Osteocyte (in vitro differentiated cells): ENCODE measurements at regions not wholly inside any gene's neighbourhood (a gene's known extent, or its start where the extent isn't known, plus 50 kb on each side); places are given as distances from the start of the nearest gene placed in this dataset.

Experiments used
- DNase-seq: peaks from one replicate; pipeline ENCODE4 v3.0.0; 2021; ENCODE audit warnings: mixed read lengths; ENCODE audit not compliant: unreplicated experiment; ENCODE audit errors: extremely low spot score
- H3K27ac Mint-ChIP-seq: one replicate; pipeline ENCODE4 v1.8.0; 2021; ENCODE audit warnings: mild to moderate bottlenecking, mixed read lengths; ENCODE audit not compliant: unreplicated experiment
- H3K27me3 Mint-ChIP-seq: one replicate; pipeline ENCODE4 v1.8.0; 2021; ENCODE audit warnings: mixed read lengths; ENCODE audit not compliant: unreplicated experiment
- H3K36me3 Mint-ChIP-seq: one replicate; pipeline ENCODE4 v1.8.0; 2021; ENCODE audit warnings: mixed read lengths; ENCODE audit not compliant: unreplicated experiment
- H3K4me1 Mint-ChIP-seq: one replicate; pipeline ENCODE4 v1.8.0; 2021; ENCODE audit warnings: mixed read lengths; ENCODE audit not compliant: unreplicated experiment
- H3K4me3 Mint-ChIP-seq: one replicate; pipeline ENCODE4 v1.8.0; 2021; ENCODE audit warnings: mild to moderate bottlenecking, moderate library complexity, mixed read lengths; ENCODE audit not compliant: unreplicated experiment
- H3K9me3 Mint-ChIP-seq: one replicate; pipeline ENCODE4 v1.8.0; 2021; ENCODE audit warnings: mixed read lengths; ENCODE audit not compliant: unreplicated experiment
- TF ChIP-seq, protein P1 (sequence below): fragments of 200-600 bp; sonication (generic); IDR thresholded peaks from 2 replicates; pipeline ENCODE4 v1.5.0; 2021; ENCODE audit warnings: antibody characterized with exemption, mild to moderate bottlenecking, moderate library complexity

- no peaks in the 10 kb centered on the region for H3K36me3 Mint-ChIP-seq
- DNase-seq: no peak
- no peaks in the 10 kb centered on the region for H3K4me1 Mint-ChIP-seq
- peaks cover 5% of the 10 kb centered on the region for H3K27me3 Mint-ChIP-seq
- TF ChIP-seq, protein P1, sequence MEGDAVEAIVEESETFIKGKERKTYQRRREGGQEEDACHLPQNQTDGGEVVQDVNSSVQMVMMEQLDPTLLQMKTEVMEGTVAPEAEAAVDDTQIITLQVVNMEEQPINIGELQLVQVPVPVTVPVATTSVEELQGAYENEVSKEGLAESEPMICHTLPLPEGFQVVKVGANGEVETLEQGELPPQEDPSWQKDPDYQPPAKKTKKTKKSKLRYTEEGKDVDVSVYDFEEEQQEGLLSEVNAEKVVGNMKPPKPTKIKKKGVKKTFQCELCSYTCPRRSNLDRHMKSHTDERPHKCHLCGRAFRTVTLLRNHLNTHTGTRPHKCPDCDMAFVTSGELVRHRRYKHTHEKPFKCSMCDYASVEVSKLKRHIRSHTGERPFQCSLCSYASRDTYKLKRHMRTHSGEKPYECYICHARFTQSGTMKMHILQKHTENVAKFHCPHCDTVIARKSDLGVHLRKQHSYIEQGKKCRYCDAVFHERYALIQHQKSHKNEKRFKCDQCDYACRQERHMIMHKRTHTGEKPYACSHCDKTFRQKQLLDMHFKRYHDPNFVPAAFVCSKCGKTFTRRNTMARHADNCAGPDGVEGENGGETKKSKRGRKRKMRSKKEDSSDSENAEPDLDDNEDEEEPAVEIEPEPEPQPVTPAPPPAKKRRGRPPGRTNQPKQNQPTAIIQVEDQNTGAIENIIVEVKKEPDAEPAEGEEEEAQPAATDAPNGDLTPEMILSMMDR: no peak
- no peaks in the 10 kb centered on the region for H3K9me3 Mint-ChIP-seq
- no peak overlapping the region for H3K27ac Mint-ChIP-seq
- H3K4me3 Mint-ChIP-seq: no peak overlapping the region
Measured at GRCh38 chr20:39210341-39211036, 248.3 kb downstream of the DHX35 start.

DNA sequence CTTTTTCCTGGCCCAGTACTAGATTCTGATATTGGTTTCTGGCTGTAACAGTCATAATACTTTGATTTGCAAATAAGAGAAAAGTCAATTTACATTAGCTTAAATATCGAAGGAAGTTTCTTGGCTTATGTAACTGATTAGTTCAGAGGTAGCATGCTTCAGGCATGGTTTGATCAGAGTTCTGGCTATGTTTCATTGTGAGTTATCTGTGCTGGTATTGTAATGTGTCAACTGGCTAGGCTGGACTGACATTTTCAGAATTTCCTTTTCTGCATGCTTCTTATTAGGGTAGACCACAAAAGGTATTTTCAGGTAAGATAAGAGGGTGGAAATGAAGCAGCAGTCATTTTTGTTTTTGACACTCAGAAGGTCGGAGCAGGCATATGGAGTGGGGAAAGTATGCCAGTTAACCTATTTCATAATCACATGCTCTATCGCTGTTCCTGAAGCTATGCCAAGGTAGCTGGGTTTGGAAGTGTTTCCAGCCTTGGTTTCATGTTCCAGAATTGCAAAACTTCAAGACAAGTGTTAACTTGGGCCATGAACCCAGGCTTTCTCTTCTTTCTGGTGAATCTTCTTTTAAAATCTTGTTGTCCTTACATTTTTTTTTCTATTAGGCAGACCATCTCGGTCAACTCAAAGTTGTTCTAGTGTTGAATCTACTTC is 244.9 kb downstream of the DHX35 start:
- Mint-ChIP-seq H3K27ac (no peak overlapping the region), H3K4me3 (no peak overlapping the region), H3K27me3 (peaks cover 4% of the 10 kb centered on the region), H3K9me3 (peaks cover 1% of the 10 kb centered on the region), H3K36me3 (no peaks in the 10 kb centered on the region), H3K4me1 (no peaks in the 10 kb centered on the region)
- no peak for DNase-seq
- TF ChIP-seq, protein P1: no peak

DNA sequence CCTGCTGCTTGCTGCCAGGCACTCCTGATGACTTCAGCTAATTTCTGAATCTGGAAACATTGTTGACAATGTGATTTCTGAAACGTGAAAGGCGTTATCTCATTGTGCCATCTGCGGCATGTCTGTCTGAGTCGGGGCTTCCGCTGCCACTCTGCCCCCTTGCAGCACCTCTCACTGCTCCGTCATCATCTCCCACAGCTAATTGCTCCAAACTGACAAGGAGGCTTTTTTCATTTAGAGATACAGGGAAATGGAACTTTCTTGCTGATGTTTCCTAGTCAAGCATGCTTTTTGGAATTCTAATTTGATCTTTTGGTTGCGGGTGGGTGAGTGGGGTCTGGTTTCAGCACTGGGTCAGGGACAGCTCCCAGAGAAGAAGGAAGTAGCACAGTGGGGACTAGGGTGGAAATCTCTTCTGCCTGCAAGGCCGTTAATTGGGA is 233.5 kb downstream of the DHX35 start:
- Mint-ChIP-seq H3K4me3 (no peak overlapping the region), H3K27me3 (no peaks in the 10 kb centered on the region), H3K27ac (no peak overlapping the region), H3K4me1 (no peaks in the 10 kb centered on the region), H3K36me3 (no peaks in the 10 kb centered on the region), H3K9me3 (peaks cover 23% of the 10 kb centered on the region)
- no peak for DNase-seq
- TF ChIP-seq, protein P1: no peak

DNA sequence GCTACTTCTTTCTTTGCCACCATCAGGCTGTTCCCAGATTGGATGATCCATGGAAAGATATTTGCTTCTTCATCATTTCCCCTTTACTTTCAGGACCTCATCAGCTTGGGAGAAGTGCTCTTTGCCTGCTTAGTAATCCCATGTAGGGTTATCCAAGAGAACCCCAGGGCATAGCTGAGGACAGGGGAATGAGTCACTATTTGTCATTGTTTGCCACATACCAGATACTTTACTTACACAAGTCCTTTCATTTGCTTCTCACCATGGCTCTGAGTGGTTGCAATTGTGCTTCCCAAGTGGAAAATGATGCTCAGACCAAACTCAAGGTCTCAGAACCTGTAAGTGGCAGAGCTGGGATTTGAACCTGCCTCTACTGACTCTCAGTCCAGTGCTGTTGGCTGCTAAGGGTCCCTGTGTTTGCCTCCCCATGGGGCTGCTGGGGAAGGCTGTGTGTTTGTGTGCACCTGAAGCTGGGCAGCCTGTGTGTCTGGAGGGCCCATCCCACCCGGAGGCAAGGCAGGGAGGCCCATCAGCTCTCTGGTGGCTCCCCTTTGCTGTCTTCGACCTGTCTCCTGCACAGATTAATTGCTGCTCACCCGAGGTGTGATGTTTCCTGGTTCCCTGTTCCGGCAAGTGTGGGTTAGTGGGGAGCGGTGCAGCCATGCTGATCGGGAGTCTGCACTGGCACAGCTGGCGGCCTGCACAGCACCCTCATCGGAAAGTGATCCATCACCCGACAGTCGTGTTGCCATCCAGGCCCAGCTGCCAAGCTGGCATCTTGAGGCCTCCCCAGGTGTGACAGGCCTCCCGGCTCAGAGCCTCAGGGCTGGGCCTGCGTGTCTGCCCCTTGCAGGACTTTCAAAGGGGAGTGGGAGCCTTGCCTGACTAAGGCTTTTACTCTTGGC is 228.8 kb downstream of the DHX35 start:
- Mint-ChIP-seq H3K4me3 (no peak overlapping the region), H3K27ac (no peak overlapping the region), H3K4me1 (no peaks in the 10 kb centered on the region), H3K27me3 (no peaks in the 10 kb centered on the region), H3K9me3 (peaks cover 17% of the 10 kb centered on the region), H3K36me3 (no peaks in the 10 kb centered on the region)
- TF ChIP-seq, protein P1: no peak
- DNase-seq: no peak
